Endothelial cell of umbilical vein (primary cell): ENCODE measurements at regions not wholly inside any gene's neighbourhood (a gene's known extent, or its start where the extent isn't known, plus 50 kb on each side); places are given as distances from the start of the nearest gene placed in this dataset.

Source experiments
- BruUV-seq: library from RNA; stranded (reverse); fragments of 400-500 nt; replicated peaks from 2 replicates; lab custom pipeline; 2021; lab: Mats Ljungman, UMichigan
- CTCF ChIA-PET: fragments of 300-600, 350-600 bp; sonication (Branson Sonifier 250); formaldehyde crosslinking; loops from one replicate; lab custom pipeline; 2021; ENCODE audit warnings: antibody characterized with exemption, inconsistent platforms; lab: Charles Lee
- POLR2A ChIA-PET: fragments of 300-600, 350-600 bp; sonication (Branson Sonifier 250); formaldehyde crosslinking; loops from one replicate; lab custom pipeline; 2021; ENCODE audit warnings: antibody characterized with exemption, inconsistent platforms; lab: Charles Lee
- DNase-seq: peaks from one replicate; pipeline ENCODE4 v3.0.0-alpha.2; 2011; ENCODE audit warnings: low read depth, low spot score
- FAIRE-seq: peaks from 2 replicates; lab custom pipeline; 2011; peaks lifted over from hg19 to GRCh38; lab: Jason Lieb, UNC
- H2AFZ ChIP-seq: 2 replicates; pipeline ENCODE4 v1.6.0; 2012; ENCODE audit warnings: low read depth, low read length, control low read depth, inconsistent platforms
- H3K27ac ChIP-seq: 2 replicates; pipeline ENCODE4 v1.5.1; 2011; ENCODE audit warnings: low read depth, mild to moderate bottlenecking, control low read depth, low read length, moderate library complexity; ENCODE audit not compliant: insufficient read depth
- H3K27me3 ChIP-seq, 2 experiments: 2 replicates each; pipeline versions ENCODE4 v1.6.0 to v1.6.1; 2011; ENCODE audit warnings: low read length in 2 of 2, mixed read lengths in 1 of 2; ENCODE audit not compliant: control insufficient read depth in 2 of 2, insufficient read depth in 2 of 2
- H3K36me3 ChIP-seq, 2 experiments: 2 replicates in 1 of 2; 3 replicates in 1 of 2; pipeline ENCODE4 v1.5.1; 2011; ENCODE audit warnings: low read length in 2 of 2, mild to moderate bottlenecking in 1 of 2, moderate library complexity in 1 of 2; ENCODE audit not compliant: control insufficient read depth in 2 of 2, insufficient read depth in 2 of 2; ENCODE audit errors: extremely low read depth in 1 of 2
- H3K4me1 ChIP-seq: 3 replicates; pipeline ENCODE4 v1.5.1; 2011; ENCODE audit warnings: mild to moderate bottlenecking, low read length; ENCODE audit not compliant: control insufficient read depth, insufficient read depth; ENCODE audit errors: extremely low read depth
- H3K4me2 ChIP-seq: 2 replicates; pipeline ENCODE4 v1.6.1; 2011; ENCODE audit warnings: low read length, control low read depth, mixed read lengths; ENCODE audit not compliant: insufficient read depth
- H3K4me3 ChIP-seq, 3 experiments: fragments of 200-600 bp in 1 of 3; sonication (generic), shearing (Covaris generic) in 1 of 3; replicated peaks in 1 of 3; 2 replicates each; pipeline ENCODE4 v1.5.1; 2011 to 2016; ENCODE audit warnings: control low read depth in 3 of 3, low read length in 3 of 3, mild to moderate bottlenecking in 2 of 3, inconsistent platforms in 1 of 3, low read depth in 1 of 3, moderate library complexity in 1 of 3; ENCODE audit not compliant: insufficient read depth in 1 of 3
- H3K79me2 ChIP-seq: 2 replicates; pipeline ENCODE4 v1.6.0; 2012; ENCODE audit warnings: low read length, inconsistent platforms; ENCODE audit not compliant: control insufficient read depth, insufficient read depth
- H3K9ac ChIP-seq: replicated peaks from 2 replicates; pipeline ENCODE3; 2011; ENCODE audit warnings: low read length, control low read depth; ENCODE audit not compliant: insufficient read depth; ENCODE audit errors: extremely low read depth
- H3K9me1 ChIP-seq: replicated peaks from 3 replicates; pipeline ENCODE4 v1.6.0; 2011; ENCODE audit warnings: mild to moderate bottlenecking, low read length; ENCODE audit not compliant: control insufficient read depth, insufficient read depth; ENCODE audit errors: extremely low read depth
- H3K9me3 ChIP-seq: replicated peaks from 2 replicates; pipeline ENCODE4 v1.5.1; 2012; ENCODE audit warnings: low read length, inconsistent platforms; ENCODE audit not compliant: control insufficient read depth, insufficient read depth
- H4K20me1 ChIP-seq: replicated peaks from 2 replicates; pipeline ENCODE3; 2011; ENCODE audit warnings: mild to moderate bottlenecking, low read length; ENCODE audit not compliant: control insufficient read depth, insufficient read depth; ENCODE audit errors: extremely low read depth
- CTCF ChIP-seq, 2 donors: IDR thresholded peaks; 1 replicate in 1 of 2; 2 replicates in 1 of 2; pipeline ENCODE4 v1.5.1; 2011; ENCODE audit warnings: low read length in 2 of 2, mild to moderate bottlenecking in 2 of 2, moderate library complexity in 2 of 2, control low read depth in 1 of 2, inconsistent platforms in 1 of 2, low read depth in 1 of 2; ENCODE audit not compliant: insufficient read depth in 1 of 2; ENCODE audit errors: extremely low read depth in 1 of 2
- EZH2 ChIP-seq: IDR thresholded peaks from 2 replicates; pipeline ENCODE4 v1.6.1; 2012; ENCODE audit warnings: borderline replicate concordance, low read depth, mild to moderate bottlenecking, moderate library complexity, low read length, inconsistent platforms; ENCODE audit not compliant: severe bottlenecking
- FOS ChIP-seq: IDR thresholded peaks from 2 replicates; pipeline ENCODE4 v1.6.1; 2011; ENCODE audit warnings: mild to moderate bottlenecking, low read length, moderate library complexity, borderline replicate concordance; ENCODE audit not compliant: insufficient read depth
- GATA2 ChIP-seq: IDR thresholded peaks from 2 replicates; pipeline ENCODE4 v1.7.0; 2011; ENCODE audit warnings: low read depth, mild to moderate bottlenecking, moderate library complexity, mixed read lengths, low read length; ENCODE audit not compliant: insufficient read length, insufficient read depth
- JUN ChIP-seq: IDR thresholded peaks from 2 replicates; pipeline ENCODE4 v1.6.1; 2011; ENCODE audit warnings: borderline replicate concordance, low read depth; ENCODE audit not compliant: insufficient read length, insufficient read depth
- MYC ChIP-seq: IDR thresholded peaks from one replicate; pipeline ENCODE4 v1.6.1; 2011; ENCODE audit warnings: mild to moderate bottlenecking, low read depth, low read length
- POLR2A ChIP-seq: IDR thresholded peaks from 2 replicates; pipeline ENCODE4 v1.6.1; 2012; ENCODE audit warnings: low read depth, mild to moderate bottlenecking, control low read depth, low read length
- POLR2AphosphoS5 ChIP-seq: IDR thresholded peaks from 2 replicates; pipeline ENCODE4 v1.6.1; 2012; ENCODE audit warnings: low read depth, mild to moderate bottlenecking, control low read depth, low read length, moderate library complexity; ENCODE audit not compliant: insufficient read depth
- dilution Hi-C: fragments of 300-500 bp; cut with MboI; formaldehyde crosslinking; loops from one replicate; pipeline ENCODE4 v1.15.0; 2019; ENCODE audit warnings: low sequenced_read_pairs; ENCODE audit not compliant: extremely low pct_ligation_motif_present
- intact Hi-C: fragments of 100-400 bp; cut with micrococcal nuclease; formaldehyde crosslinking; loops from one replicate; pipeline ENCODE4 v1.10.0; 2022
- TF ChIP-seq, protein P1 (sequence below): IDR thresholded peaks from 2 replicates; pipeline ENCODE4 v1.6.1; 2011; ENCODE audit not compliant: insufficient read depth, insufficient read length

GRCh38 chr3:156761713-156762451, 64.3 kb upstream of the LEKR1 start:
- Histone ChIP-seq H3K9me3 (no peaks in the 10 kb centered on the region), H3K79me2 (no peaks in the 10 kb centered on the region), H3K27ac (no peak overlapping the region), H3K9me1 (no peaks in the 10 kb centered on the region), H3K27me3 (no peaks in the 10 kb centered on the region), H3K9ac (no peak overlapping the region), H3K4me1 (peaks cover 5% of the 10 kb centered on the region), H3K36me3 (no peaks in the 10 kb centered on the region), H4K20me1 (no peaks in the 10 kb centered on the region), H2AFZ (no peak overlapping the region), H3K4me2 (no peak overlapping the region), H3K4me3 (no peak overlapping the region)
- ChIA-PET POLR2A (interaction anchor here (1.3 kb wide), 1 partner anchor 11 kb away, joined by 3 read pairs; no protein-coding TSS in a partner anchor), CTCF (interaction anchor here (2.1 kb wide), 1 partner anchor 11 kb away, joined by 6 read pairs; no protein-coding TSS in a partner anchor)
- intact Hi-C loops = no loop called here
- BruUV-seq = no TSS peak
- FAIRE-seq (no peak), DNase-seq (no peak)
- TF ChIP-seq FOS = no peak
- TF ChIP-seq POLR2A = no peak
- no peak for TF ChIP-seq EZH2
- no peak for TF ChIP-seq MYC
- no peak for TF ChIP-seq CTCF (IDR thresholded peaks at IDR 0.05; ENCODE audit: extremely low read depth in 1 of 2, insufficient read depth in 1 of 2, low read depth in 1 of 2, low read length in 2 of 2)
- TF ChIP-seq, protein P1, sequence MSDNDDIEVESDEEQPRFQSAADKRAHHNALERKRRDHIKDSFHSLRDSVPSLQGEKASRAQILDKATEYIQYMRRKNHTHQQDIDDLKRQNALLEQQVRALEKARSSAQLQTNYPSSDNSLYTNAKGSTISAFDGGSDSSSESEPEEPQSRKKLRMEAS = no peak
- no peak for TF ChIP-seq GATA2
- TF ChIP-seq POLR2AphosphoS5 = no peak
- no peak for TF ChIP-seq JUN
- dilution Hi-C loops = no loop called here
